HepG2 (cell line): ENCODE measurements at regions not wholly inside any gene's neighbourhood (a gene's known extent, or its start where the extent isn't known, plus 50 kb on each side); places are given as distances from the start of the nearest gene placed in this dataset.

Experiments
- CCDC6 ChIP-seq: sonication (generic); formaldehyde crosslinking; IDR thresholded peaks from 2 replicates; pipeline ENCODE4 v1.8.1; 2022; ENCODE audit warnings: mild to moderate bottlenecking, missing genetic modification reagents, moderate library complexity
- CENPBD1 ChIP-seq: sonication (generic); formaldehyde crosslinking; IDR thresholded peaks from 2 replicates; pipeline ENCODE4 v1.8.0; 2022; ENCODE audit warnings: missing genetic modification reagents, low read depth, mild to moderate bottlenecking, borderline replicate concordance
- CTCF ChIP-seq: sonication (generic); formaldehyde crosslinking; IDR thresholded peaks from 2 replicates; pipeline ENCODE4 v1.5.0; 2020; ENCODE audit warnings: mild to moderate bottlenecking, missing genetic modification reagents, moderate library complexity
- E2F5 ChIP-seq: sonication (generic); formaldehyde crosslinking; conservative IDR thresholded peaks from 2 replicates; pipeline ENCODE4 v1.4.0; 2020; ENCODE audit warnings: missing genetic modification reagents
- FOXP1 ChIP-seq, 2 experiments: fragments of 450-650 bp in 1 of 2; IDR thresholded peaks; 2 replicates each; pipeline ENCODE4 v1.6.1; 2017 to 2018; ENCODE audit warnings: antibody characterized with exemption in 1 of 2
- GPN1 ChIP-seq: sonication (generic); formaldehyde crosslinking; IDR thresholded peaks from 2 replicates; pipeline ENCODE4 v1.5.1; 2020; ENCODE audit warnings: missing genetic modification reagents, borderline replicate concordance
- HMGA1 ChIP-seq: sonication (generic); formaldehyde crosslinking; conservative IDR thresholded peaks from 2 replicates; pipeline ENCODE4 v1.4.0; 2020; ENCODE audit warnings: missing genetic modification reagents
- HNF1B ChIP-seq: sonication (generic); formaldehyde crosslinking; IDR thresholded peaks from 2 replicates; pipeline ENCODE4 v1.5.1; 2020; ENCODE audit warnings: mild to moderate bottlenecking, moderate library complexity, missing genetic modification reagents
- HOXA7 ChIP-seq: sonication (generic); formaldehyde crosslinking; IDR thresholded peaks from 2 replicates; pipeline ENCODE4 v1.8.1; 2022; ENCODE audit warnings: mild to moderate bottlenecking, missing genetic modification reagents, moderate library complexity
- NONO ChIP-seq, 2 experiments: fragments of 450-650 bp in 1 of 2; sonication (generic) in 1 of 2; formaldehyde crosslinking in 1 of 2; IDR thresholded peaks in 1 of 2; conservative IDR thresholded peaks in 1 of 2; 2 replicates each; pipeline versions ENCODE4 v1.6.1 to v1.8.0; 2017 to 2022; ENCODE audit warnings: mild to moderate bottlenecking in 1 of 2, missing genetic modification reagents in 1 of 2, moderate library complexity in 1 of 2
- RERE ChIP-seq: IDR thresholded peaks from 2 replicates; pipeline ENCODE4 v1.6.1; 2016; ENCODE audit warnings: low read depth, missing genetic modification reagents, missing compliant biosample characterization
- SMAD3 ChIP-seq: sonication (generic); formaldehyde crosslinking; IDR thresholded peaks from 2 replicates; pipeline ENCODE4 v1.4.0; 2020; ENCODE audit warnings: missing genetic modification reagents
- SNRNP70 ChIP-seq: fragments of 200-400 bp; formaldehyde crosslinking; IDR thresholded peaks from 2 replicates; pipeline ENCODE4 v1.6.1; 2017; ENCODE audit warnings: mild to moderate bottlenecking, low read depth, low read length, moderate library complexity
- SP140L ChIP-seq: sonication (generic); formaldehyde crosslinking; IDR thresholded peaks from 2 replicates; pipeline ENCODE4 v1.4.0; 2020; ENCODE audit warnings: missing genetic modification reagents, borderline replicate concordance
- SRF ChIP-seq: IDR thresholded peaks from 2 replicates; pipeline ENCODE4 v1.6.1; 2011; ENCODE audit warnings: mild to moderate bottlenecking, low read depth, low read length, moderate library complexity
- ZBTB14 ChIP-seq: sonication (generic); formaldehyde crosslinking; IDR thresholded peaks from 2 replicates; pipeline ENCODE4 v1.4.0; 2020; ENCODE audit warnings: missing genetic modification reagents
- ZEB1 ChIP-seq: IDR thresholded peaks from 2 replicates; pipeline ENCODE4 v1.6.1; 2012; ENCODE audit warnings: mild to moderate bottlenecking, low read depth, inconsistent platforms; ENCODE audit not compliant: insufficient replicate concordance
- ZNF333 ChIP-seq: sonication (generic); formaldehyde crosslinking; IDR thresholded peaks from 2 replicates; pipeline ENCODE4 v1.4.0; 2020; ENCODE audit warnings: mild to moderate bottlenecking, missing genetic modification reagents, borderline replicate concordance
- ZNF660 ChIP-seq: sonication (generic); formaldehyde crosslinking; IDR thresholded peaks from 2 replicates; pipeline ENCODE4 v1.5.1; 2020; ENCODE audit warnings: mild to moderate bottlenecking, low read depth, missing genetic modification reagents, borderline replicate concordance

- TF ChIP-seq RERE (CRISPR knock-in tag) (no peak), CCDC6 (CRISPR knock-in tag) (no peak), SMAD3 (no peak), FOXP1 (IDR thresholded peaks at IDR 0.05) (no peak), FOXP1 (CRISPR knock-in tag; IDR thresholded peaks at IDR 0.05) (no peak), HMGA1 (CRISPR knock-in tag) (no peak), ZNF660 (CRISPR knock-in tag) (no peak), SRF (no peak), SP140L (CRISPR knock-in tag) (no peak), ZBTB14 (CRISPR knock-in tag) (no peak), ZNF333 (no peak), NONO (IDR thresholded peaks at IDR 0.05) (no peak), NONO (CRISPR knock-in tag; conservative IDR thresholded peaks at IDR 0.05) (no peak), HNF1B (no peak), CENPBD1 (CRISPR knock-in tag) (no peak), SNRNP70 (no peak), CTCF (CRISPR knock-in tag) (no peak), E2F5 (no peak), ZEB1 (no peak), HOXA7 (no peak), GPN1 (CRISPR knock-in tag) (no peak)
Observed at GRCh38 chr3:182233957-182234356, 522.2 kb downstream of the SOX2 start (continued).
